ENCODE measurements at regions not wholly inside any gene's neighbourhood (a gene's known extent, or its start where the extent isn't known, plus 50 kb on each side); places are given as distances from the start of the nearest gene placed in this dataset.

DNA sequence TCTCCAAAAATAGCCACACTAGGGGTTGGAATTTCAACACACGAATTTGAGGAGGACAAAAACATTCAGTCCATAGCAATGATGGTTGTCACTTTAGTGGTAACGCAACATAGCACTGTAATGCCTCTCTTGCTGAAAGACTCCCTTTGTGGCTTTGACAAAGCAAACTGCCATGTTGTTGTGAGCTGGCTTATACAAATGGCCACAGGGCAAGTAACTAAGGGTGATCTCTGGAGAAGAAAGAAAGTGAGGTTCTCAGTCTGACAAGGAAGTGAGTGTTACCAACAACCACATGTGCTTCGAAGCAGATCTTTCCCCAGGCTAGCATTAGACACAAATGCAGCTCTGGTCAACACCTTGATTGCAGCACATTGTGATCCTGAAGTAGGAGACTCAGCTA, 79.1 kb upstream of the PCDH17 start:
- TF ChIP-seq CTCF (IDR thresholded peaks at IDR 0.05; ENCODE audit: low read depth, low read length) (no peak), EZH2phosphoT487 (IDR thresholded peaks at IDR 0.05; ENCODE audit: low read depth) (no peak)

Data from OCI-LY3 (cell line).